ENCODE measurements at regions not wholly inside any gene's neighbourhood (a gene's known extent, or its start where the extent isn't known, plus 50 kb on each side); places are given as distances from the start of the nearest gene placed in this dataset.

- DNase-seq (ENCODE audit: unreplicated experiment) = no peak
- TF ChIP-seq CTCF (IDR thresholded peaks at IDR 0.05; ENCODE audit: unreplicated experiment) = no peak
- no peaks in the 10 kb centered on the region for H3K36me3 Mint-ChIP-seq (ENCODE audit: insufficient read depth, unreplicated experiment)
- H3K4me1 Mint-ChIP-seq (ENCODE audit: insufficient read depth, unreplicated experiment) = no peaks in the 10 kb centered on the region
- no peak overlapping the region for H3K27ac Mint-ChIP-seq (ENCODE audit: low read depth, unreplicated experiment)
- BruUV-seq (replicated peaks) = no TSS peak
- POLR2A ChIA-PET = no interaction called here
- intact Hi-C loops (cut with micrococcal nuclease) = no loop called here
- H3K27me3 Mint-ChIP-seq (ENCODE audit: insufficient read depth, unreplicated experiment) = no peaks in the 10 kb centered on the region
- no peak overlapping the region for H3K4me3 Mint-ChIP-seq (ENCODE audit: unreplicated experiment)
- CTCF ChIA-PET = interaction anchor here (0.6 to 1.0 kb wide), 3 partner anchors 36 to 680 kb away, joined by 3 read pairs; no protein-coding TSS in a partner anchor
- H3K9me3 Mint-ChIP-seq (ENCODE audit: unreplicated experiment) = peaks cover 7% of the 10 kb centered on the region
These were observed 456.1 kb upstream of the PROX1 start for GRCh38 chr1:213531369-213532310.

- no TSS peak for BruUV-seq (replicated peaks)
- no peak overlapping the region for H3K27ac Mint-ChIP-seq (ENCODE audit: low read depth, unreplicated experiment)
- no peak for TF ChIP-seq CTCF (IDR thresholded peaks at IDR 0.05; ENCODE audit: unreplicated experiment)
- no peak overlapping the region for H3K4me3 Mint-ChIP-seq (ENCODE audit: unreplicated experiment)
- no peaks in the 10 kb centered on the region for H3K27me3 Mint-ChIP-seq (ENCODE audit: insufficient read depth, unreplicated experiment)
- DNase-seq (ENCODE audit: unreplicated experiment) = no peak
- H3K9me3 Mint-ChIP-seq (ENCODE audit: unreplicated experiment) = peaks cover 7% of the 10 kb centered on the region
- ChIA-PET POLR2A (no interaction called here), CTCF (no interaction called here)
- H3K36me3 Mint-ChIP-seq (ENCODE audit: insufficient read depth, unreplicated experiment) = no peaks in the 10 kb centered on the region
- H3K4me1 Mint-ChIP-seq (ENCODE audit: insufficient read depth, unreplicated experiment) = no peaks in the 10 kb centered on the region
- intact Hi-C loops (cut with micrococcal nuclease) = no loop called here
These were observed 454.6 kb upstream of the PROX1 start for GRCh38 chr1:213533125-213533524.

- Mint-ChIP-seq H3K4me1 (ENCODE audit: insufficient read depth, unreplicated experiment) (no peaks in the 10 kb centered on the region), H3K4me3 (ENCODE audit: unreplicated experiment) (no peak overlapping the region), H3K9me3 (ENCODE audit: unreplicated experiment) (peaks cover 7% of the 10 kb centered on the region), H3K36me3 (ENCODE audit: insufficient read depth, unreplicated experiment) (no peaks in the 10 kb centered on the region), H3K27me3 (ENCODE audit: insufficient read depth, unreplicated experiment) (no peaks in the 10 kb centered on the region), H3K27ac (ENCODE audit: low read depth, unreplicated experiment) (no peak overlapping the region)
- no peak for TF ChIP-seq CTCF (IDR thresholded peaks at IDR 0.05; ENCODE audit: unreplicated experiment)
- no TSS peak for BruUV-seq (replicated peaks)
- POLR2A ChIA-PET = no interaction called here
- no peak for DNase-seq (ENCODE audit: unreplicated experiment)
- intact Hi-C loops (cut with micrococcal nuclease) = no loop called here
- CTCF ChIA-PET = interaction anchor here (0.6 to 1.0 kb wide), 2 partner anchors 50 to 62 kb away, joined by 3 read pairs; no protein-coding TSS in a partner anchor
These were observed 452.1 kb upstream of the PROX1 start for GRCh38 chr1:213535679-213536078.

GRCh38 chr1:213538251-213538650 lies 449.5 kb upstream of the PROX1 start:
- intact Hi-C loops (cut with micrococcal nuclease) = no loop called here
- BruUV-seq (replicated peaks) = no TSS peak
- Mint-ChIP-seq H3K9me3 (ENCODE audit: unreplicated experiment) (no peaks in the 10 kb centered on the region), H3K4me3 (ENCODE audit: unreplicated experiment) (no peak overlapping the region), H3K36me3 (ENCODE audit: insufficient read depth, unreplicated experiment) (no peaks in the 10 kb centered on the region), H3K27me3 (ENCODE audit: insufficient read depth, unreplicated experiment) (no peaks in the 10 kb centered on the region), H3K27ac (ENCODE audit: low read depth, unreplicated experiment) (no peak overlapping the region), H3K4me1 (ENCODE audit: insufficient read depth, unreplicated experiment) (no peaks in the 10 kb centered on the region)
- no peak for TF ChIP-seq CTCF (IDR thresholded peaks at IDR 0.05; ENCODE audit: unreplicated experiment)
- ChIA-PET POLR2A (no interaction called here), CTCF (no interaction called here)
- DNase-seq (ENCODE audit: unreplicated experiment) = no peak

All from MCF 10A (cell line).